Ecto neural progenitor cell (in vitro differentiated cells): ENCODE measurements at regions not wholly inside any gene's neighbourhood (a gene's known extent, or its start where the extent isn't known, plus 50 kb on each side); places are given as distances from the start of the nearest gene placed in this dataset.

Experiments used
- DNase-seq: peaks from one replicate; pipeline ENCODE4 v3.0.0-alpha.2; 2018; ENCODE audit warnings: low spot score

DNA sequence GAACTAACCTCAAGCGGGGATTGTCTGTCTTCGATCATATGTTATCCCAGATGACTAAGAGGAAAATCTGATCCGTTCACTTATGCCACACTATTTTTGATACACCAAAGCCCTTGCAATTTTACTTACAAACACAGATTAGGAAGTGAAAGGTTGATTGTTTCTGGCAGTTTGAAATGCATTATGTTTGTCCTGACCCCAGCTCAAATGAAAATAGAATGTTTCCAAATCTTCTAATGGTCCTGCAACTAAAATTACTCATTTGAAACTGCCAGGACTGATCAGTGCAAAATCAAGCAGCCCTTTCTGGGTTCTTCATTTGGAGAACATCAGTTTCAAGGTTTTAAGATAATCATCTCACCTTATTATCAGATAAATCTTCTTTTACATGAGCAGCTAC, 696.7 kb upstream of the WWC1 start:
- no peak for DNase-seq

- DNase-seq, result no peak
Measured at GRCh38 chr5:167595196-167595595, 696.2 kb upstream of the WWC1 start.

DNA sequence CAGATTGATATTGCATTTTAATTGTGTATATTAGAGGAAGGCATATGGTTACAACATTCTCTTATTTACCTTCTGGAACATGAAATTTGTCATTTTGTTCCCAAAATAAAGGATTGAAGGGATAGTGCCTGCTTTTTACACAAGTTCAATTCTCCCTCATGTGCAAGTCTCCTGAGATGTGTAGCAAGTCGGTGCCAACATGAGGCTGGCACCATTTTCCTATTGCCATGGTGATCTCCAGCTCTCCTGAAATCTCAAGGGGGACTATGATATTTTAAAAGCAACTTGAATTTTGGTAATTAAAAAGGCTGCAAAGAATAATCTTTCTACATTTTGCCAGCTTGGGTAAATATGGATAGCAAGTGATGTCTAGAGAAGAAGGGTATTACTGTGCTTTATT, 693.3 kb upstream of the WWC1 start:
- no peak for DNase-seq

GRCh38 chr5:167602067-167602466, 689.4 kb upstream of the WWC1 start:
- no peak for DNase-seq

- no peak for DNase-seq
Measured at GRCh38 chr5:167603135-167603534, 688.3 kb upstream of the WWC1 start.

DNA sequence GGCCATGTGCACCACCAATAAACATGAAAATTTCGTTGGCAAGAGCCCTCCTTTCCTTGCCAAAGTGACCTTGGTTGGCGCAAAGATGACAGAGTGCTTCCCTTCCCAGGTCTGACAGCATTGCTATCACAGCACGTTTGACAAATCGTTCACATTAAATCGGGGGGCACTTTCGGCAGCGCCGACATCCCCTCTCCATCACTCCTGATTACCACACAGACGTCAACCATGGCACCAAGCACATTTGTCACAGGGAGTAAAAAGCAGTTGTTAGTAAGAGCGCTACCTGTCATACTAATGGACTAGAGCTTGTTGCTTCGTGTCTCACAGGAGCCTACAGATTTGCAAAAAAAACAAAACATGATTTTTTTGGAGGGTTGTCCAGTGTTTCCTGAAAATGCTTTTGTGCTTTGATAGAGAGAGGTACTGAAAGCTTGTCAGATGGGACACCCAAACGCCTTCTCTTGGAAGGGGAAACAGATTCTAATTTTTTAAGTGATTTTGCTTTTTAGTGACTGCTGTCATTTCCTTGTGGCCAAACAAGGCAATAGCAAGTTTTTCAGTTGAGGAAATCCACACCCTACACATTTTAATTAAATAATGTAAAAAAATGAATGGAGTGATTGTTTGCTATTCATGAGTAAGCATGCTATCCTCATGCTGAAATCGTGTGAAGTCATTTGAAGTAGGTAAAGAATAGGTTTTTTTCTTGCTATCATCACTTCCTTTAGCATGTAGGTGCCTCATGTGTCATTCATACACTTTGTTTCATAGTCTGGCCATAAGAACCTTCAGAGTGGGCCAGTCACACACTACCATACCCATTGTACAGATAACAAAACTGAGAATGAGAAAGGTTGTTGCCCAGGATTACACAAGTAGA, 682.8 kb upstream of the WWC1 start:
- no peak for DNase-seq

GRCh38 chr5:167614294-167615021, 677.0 kb upstream of the WWC1 start:
- DNase-seq, result no peak

DNA sequence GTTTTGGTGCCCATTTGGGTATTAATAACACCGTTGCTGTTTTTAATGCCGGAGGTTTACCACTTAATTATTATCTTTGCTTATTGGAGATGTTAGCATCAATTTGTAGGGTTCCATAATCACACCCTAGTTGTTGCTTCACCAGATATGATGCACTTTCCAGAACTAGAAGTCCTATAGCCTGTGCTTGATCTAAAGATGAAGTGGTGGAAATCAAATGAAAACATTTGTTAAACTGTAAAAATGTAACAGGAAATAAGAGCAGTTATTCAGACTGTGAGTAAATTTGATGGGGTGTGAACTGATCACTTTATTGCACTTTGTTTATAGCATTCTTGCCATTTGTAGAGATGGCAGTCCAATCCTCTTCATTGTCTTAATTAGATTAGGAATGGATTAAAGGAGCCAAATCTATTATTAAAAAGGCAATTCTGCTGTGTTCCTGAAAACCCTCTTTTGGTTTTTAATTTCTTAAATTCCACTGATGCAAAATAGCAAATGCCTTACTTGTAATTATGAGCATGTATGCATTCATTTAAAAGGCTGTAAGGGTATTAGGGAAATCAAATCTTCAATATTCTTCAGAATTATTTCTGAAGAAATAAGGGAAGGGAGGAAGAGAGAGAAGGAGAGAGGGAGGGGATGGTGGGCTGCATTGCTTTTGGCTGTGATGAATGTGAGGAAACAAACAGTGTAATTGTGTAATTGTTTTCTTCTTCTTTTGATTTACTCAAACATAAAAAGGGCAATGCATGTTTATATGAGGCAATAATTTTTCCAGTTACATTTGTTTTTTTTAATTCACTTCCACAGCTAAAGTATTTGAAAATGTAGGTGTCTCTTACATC, 675.2 kb upstream of the WWC1 start:
- DNase-seq, result no peak

DNA sequence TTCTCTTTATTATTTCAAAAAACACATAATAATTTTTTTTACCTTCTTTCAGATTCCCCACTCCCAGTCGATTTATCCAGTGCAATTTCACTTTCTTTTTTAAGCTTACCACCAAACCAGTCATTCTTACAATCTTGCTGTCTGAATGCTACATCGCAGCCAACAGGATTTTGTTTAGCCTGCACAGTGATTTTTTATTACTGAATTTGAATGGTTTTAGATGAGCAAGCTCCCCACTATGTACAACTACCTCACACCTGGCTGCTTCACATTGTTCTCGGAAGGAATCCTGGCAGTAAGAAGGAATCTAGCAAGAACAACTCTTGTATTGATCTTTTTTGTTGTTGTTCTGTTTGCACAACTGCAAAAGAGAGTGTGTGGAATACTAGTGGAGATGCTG, 668.1 kb upstream of the WWC1 start:
- DNase-seq, result no peak

GRCh38 chr5:167624053-167624452, 667.4 kb upstream of the WWC1 start:
- no peak for DNase-seq

DNA sequence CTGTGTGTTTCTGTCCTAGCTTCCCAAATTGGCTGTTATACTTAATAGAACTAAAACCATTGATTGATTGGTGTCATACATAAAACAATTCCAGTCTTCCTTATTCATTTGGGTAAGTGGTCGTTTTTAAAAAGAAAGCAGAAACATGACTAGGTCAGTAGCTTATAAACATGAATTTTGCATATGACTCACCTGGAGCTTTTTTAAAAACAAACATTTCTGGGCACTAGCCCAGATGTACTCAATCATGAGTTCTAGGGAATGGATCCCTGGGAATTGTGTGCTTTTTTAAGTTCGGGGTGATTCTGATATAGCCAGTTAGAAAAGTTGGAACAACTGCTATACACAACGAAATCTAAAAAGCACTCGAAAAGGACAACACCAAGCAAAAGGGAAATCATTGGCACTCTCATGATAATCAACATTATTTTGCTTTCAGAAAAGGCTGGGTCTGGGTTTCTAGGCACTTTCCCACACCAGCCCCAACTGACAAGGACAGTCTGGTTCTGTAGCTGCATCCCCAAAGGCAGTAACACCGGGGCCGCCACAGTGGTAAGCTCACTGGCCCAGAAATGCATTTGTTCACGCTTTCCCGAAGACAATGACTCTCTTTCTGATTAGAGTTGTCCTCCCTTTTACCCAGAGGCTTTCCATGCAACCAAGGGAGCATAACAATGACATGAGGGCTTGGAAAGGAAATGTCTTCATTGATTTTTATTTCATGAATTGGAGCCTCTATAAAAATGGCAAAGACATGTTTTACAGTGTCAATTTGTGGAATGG, 664.9 kb upstream of the WWC1 start:
- DNase-seq, result no peak

- DNase-seq, result no peak
Measured at GRCh38 chr5:167629634-167630033, 661.8 kb upstream of the WWC1 start.

DNA sequence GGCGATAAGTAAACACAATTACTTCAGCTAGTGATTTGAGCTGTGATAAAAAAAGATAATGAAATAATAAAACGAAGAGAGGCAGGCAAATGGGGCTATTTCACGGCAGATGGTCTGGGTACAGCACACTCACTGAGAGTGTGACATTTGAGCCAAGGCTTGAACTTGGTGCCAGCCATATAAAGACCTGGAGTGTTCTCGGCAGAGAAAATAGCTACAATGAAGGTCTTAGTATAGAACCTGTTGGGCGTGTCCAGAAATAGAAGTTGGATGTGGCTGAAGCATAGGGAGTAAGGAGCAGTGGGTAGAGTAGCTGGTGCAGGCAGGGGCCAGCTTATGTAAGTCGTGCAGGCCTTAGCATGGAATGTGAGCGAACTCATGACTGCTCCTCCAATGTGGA, 660.3 kb upstream of the WWC1 start:
- DNase-seq, result no peak

- no peak for DNase-seq
Measured at GRCh38 chr5:167633114-167633513, 658.3 kb upstream of the WWC1 start.

DNA sequence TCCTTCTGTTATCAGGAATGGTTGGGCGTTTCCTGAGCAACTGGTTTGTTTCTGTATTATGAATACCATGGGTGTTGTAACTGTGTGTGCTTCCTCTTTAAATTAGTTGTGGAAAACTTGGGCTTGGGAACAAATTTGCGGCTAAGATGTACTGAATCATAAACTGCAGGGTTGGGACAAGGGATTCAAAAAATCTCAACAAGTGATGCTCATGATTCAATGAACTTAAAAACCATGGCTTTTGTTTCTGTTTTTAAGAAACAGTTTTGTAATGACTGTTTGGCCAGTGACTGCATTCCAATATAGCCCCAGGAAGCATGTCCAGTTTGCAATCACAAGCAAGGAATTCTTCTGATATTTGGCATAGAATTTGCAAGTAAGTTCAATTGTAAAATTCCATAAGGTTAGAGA, 657.5 kb upstream of the WWC1 start:
- no peak for DNase-seq

DNA sequence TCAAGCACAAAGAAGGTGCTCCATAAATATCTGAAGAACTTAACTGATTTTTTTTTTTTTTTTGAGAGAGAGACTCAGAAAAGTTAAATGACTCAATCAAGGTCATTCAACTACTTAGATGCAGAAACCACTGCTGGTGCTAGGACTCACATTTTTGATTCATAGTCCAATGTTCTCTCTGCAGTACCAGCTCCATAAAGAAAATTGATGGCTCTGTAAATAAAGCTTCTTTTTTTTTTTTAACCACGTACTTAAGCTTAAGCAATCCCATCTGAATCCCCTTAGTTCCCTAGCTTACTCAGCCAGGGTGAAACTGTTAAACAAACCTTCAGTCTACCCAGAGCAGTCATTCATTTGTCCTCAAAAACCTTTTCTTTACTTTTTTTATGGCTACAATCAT, 657.0 kb upstream of the WWC1 start:
- DNase-seq, result no peak

DNA sequence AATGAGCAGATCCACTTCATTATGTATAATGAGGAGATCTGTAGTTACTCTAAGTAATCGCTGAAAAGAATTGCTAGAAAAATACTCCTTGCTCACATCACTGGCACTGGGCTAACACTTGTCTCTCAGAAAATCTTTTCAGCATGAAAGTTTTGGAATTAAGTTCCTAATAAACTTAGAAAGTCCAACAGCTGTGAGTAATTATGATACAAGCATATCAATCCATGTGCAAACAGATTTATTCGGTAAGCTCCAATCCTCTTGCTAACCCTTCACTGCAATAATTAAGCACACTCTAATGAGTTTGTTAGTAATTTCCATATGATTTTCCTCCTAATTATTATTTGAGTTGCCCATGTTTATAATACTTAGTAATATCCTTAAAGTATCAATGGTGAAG, 652.6 kb upstream of the WWC1 start:
- no peak for DNase-seq

DNA sequence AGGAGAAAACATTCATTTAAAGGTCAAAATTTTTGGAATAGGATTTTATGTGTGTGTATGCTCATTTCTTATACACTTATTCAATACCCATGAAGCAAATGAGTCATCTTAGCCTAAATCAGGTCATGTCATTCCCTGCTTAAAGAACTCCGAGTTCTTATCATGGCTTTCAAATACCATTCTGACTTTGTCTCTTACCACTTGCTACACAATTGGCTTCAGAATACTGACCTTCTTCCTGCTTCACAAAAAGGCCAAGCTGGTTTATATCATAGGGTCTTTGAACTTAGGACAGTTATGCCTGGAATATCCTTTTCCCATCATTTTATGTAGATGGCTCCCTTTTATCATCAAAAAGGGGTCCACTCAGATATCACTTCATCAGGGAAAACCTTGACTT, 652.2 kb upstream of the WWC1 start:
- no peak for DNase-seq

DNA sequence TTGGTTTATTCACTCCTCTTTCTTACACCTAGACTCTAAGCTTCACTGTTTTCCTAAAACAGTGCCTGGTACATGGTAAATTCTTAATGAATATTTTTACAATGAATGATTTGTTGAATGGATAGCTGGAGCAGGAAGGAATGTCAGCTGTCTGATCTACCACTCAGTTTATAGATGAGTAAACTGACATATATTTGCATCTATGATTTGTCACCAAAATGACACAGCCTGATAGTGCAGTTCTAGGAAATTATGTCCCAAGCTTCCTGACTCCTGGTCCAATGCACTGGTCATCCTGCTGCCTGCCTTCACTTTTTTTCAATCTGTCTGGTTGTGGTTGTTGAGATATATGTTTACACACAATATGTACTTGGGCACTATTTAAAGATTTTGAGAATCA, 651.7 kb upstream of the WWC1 start:
- no peak for DNase-seq

GRCh38 chr5:167642181-167642580, 649.3 kb upstream of the WWC1 start:
- DNase-seq, result no peak

GRCh38 chr5:167642779-167643517, 648.5 kb upstream of the WWC1 start:
- DNase-seq, result no peak
